GM21515 (cell line): ENCODE measurements at regions not wholly inside any gene's neighbourhood (a gene's known extent, or its start where the extent isn't known, plus 50 kb on each side); places are given as distances from the start of the nearest gene placed in this dataset.

ENCODE experiments used
- ATAC-seq: cut with Tn5 transposase; IDR thresholded peaks from one replicate; pipeline ENCODE4 v1.9.1; 2021; ENCODE audit not compliant: unreplicated experiment

DNA sequence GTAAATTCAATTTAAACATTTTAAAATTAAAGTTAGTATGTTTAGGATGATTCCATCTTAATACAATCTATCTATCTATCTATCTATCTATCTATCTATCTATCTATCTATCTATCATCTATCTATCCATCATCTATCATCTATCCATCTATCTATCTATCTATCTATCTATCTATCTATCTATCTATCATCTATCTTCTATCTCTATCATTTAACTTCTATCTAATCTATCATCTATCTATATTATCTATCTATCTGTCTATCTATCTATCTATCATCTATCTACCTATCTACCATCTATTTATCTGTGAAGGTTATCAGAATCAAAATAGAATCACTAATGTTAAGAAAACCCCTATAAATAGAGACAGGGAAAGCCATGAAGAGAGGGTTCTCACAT, 78.3 kb downstream of the RAMP3 start:
- ATAC-seq, result no peak

DNA sequence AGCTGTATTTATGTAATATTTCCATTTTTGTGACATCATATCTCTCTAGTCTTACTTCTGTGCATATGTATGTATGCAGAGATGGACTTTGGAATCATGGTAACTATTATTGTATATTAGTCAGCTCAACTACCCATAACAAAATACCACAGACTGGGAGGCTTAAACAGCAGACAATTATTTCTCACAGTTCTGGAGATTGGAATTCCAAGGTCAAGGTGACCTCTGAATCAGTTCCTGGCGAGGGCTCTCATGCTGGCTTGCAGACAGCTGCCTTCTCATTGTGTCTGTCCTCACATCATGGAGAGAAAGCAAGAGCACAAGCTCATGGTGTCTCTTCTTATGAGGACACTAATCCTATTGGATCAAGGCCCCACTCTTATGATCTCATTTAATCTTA, 79.1 kb downstream of the RAMP3 start:
- no peak for ATAC-seq

DNA sequence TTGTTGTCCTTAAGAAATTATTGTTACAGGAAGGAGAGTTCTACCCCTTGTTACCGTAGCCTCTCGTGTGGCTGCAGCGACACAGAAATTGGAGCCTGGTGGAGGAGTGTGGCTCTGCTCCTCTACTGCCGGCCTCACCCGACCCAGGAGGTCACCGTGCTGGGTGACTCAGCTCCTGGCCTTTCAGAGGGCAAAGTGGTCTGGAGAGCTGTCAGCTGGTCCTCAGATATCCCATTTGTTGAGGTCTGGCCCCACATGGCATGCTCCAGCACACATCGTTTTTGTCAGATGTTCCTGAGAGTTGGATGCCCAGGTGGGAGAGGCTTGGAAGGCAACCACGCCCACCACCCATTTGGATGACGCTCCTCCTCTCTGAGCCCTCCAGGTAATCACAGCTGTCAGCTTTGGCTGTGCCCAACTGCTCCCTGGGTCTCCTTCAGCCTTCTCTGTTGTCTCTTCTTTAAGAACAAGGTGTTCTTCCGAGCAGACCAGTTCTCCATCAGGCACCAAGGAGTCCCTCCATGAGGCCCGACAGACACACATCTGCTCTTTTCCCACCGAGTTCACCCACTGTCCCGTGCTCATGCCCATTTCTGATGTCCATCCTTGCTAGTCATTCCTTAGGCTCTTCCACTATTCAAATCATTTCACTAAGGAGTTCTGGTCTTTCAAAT, 80.3 kb downstream of the RAMP3 start:
- ATAC-seq, result no peak

DNA sequence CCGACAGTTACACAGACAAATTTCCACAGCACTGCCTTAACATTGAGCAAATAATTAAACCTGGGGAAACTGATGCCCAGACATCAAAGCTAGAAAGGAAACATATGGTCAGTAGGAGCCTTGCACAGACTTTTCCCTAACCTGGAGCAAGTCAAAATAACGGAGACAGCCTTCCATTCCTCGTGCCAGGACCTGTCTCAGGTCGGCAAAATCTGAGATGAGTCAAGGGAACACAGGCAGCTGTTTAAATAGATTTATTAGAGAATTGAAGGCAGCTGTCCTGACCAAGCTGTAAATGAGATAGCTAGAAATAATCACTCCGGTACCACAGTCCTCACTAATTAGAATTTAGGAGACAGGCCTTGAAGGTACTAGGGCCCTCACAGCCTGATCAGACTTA, 81.2 kb downstream of the RAMP3 start:
- ATAC-seq, result no peak

DNA sequence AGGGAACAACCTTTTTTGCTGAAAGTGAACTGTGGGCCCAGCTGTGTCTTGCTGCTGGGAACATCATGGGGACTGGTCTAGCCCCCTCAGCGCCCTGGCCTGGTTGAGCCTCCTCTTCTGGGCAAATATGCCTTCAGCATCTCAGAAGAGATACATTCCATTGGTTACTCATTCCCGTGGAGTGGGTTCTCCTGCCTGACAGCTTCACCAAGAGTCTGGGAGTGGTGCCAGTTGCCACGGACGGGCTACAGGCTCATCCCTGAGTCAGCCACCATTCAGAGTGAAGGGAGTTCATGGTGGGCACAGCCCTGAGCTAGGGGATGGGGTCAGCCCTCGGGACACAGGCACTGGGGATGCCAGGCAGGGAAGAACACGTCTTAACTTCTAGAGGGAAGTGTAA, 81.9 kb downstream of the RAMP3 start:
- ATAC-seq, result no peak

DNA sequence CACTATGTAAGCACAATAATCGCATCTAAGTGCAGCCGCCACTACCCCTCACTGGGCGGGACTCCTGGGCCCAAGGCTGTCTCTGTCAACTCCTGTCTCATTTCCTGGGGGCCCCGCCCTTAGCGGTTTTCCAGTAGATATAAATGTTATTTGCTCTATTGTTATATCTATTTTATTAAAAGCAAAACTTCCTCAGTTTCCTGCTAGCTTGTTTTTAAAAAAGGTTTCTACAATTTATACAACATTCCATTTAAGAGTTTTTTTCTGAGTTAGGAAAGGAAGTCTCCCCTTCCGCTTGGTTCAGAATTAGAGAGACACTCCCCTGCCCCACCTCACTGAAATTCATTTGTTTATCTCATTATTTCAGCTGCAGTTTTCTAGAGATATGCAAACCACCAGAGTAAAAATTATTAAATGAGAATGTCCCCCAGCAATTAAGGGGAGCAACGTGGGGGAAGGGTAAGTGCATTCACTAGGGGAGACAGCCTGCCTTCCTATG, 82.7 kb downstream of the RAMP3 start:
- ATAC-seq, result no peak

DNA sequence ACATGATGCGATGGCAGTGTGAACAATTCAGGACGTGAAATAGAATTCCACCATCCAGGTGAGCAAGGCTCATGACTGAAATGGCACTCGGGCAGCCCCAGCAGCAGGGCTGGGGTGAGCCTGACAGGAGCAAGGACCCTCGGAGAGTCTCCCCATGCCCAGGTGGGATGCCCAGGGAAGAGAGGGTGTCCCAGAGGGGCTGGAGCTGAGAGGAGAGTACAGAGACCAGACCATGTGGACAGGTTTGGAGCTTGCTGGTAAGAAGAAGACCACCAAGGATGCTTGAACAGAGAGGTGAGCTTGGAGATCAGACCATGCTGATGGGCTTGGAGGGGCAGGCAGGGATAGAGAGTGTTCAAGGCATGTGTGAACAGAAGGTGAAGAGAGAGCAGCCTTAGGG, 83.3 kb downstream of the RAMP3 start:
- no peak for ATAC-seq

DNA sequence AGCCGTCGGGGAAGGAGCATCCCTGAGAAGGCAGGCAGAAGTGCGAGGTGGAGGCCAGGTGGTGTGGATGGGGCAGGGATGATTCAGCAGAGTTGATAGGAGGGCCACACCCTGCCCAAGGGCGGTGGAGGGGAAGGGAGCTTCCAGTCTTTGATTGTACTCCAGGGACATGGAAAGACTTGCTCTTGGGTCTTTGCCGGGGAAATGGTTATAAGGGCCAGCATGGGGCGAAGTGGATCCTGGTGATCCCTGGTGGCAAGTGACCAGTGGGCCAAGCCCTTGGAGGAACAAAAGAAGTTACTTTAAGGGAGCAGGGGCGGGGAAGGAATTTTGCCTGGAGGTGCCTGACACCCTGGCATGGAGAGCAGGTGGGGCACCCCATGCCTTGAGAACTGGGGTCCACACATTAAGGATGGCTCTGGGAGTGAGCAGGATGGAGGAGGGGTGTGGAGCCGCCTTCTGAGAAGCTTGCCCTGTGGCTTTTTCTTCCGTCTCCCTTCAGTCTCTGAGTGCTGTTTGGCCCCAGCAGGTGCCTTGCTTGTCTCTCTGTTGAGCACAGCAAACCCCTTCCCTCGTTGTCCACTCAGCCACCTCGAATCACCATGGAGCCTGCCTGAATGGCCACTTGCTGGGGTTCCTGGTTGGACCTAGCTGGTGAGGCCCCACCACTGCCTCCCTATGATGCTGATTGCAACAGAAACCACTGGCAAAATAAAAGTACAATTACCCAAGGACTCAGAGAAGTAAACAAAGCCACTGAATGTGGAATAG, 83.9 kb downstream of the RAMP3 start:
- ATAC-seq, result no peak

DNA sequence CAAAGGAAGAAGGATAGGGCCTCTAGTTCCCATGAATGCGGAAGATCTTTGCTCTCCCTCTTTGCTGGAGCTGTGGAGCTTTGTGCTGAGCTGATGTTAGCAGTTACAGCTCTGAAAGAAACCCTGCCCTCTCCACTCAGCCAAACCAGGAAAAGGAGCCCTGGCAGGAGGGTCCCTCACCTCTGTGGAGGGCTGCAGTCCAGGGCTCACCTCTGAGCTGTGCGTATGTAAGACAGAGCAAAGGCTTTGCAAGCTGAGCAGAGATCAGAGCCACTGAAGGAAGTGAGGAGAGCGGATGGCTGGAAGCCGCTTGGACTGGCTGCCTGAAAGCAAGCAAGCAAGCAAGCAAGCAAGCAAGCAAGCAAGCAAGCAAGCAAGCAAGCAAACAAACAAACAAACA, 84.7 kb downstream of the RAMP3 start:
- ATAC-seq, result no peak

DNA sequence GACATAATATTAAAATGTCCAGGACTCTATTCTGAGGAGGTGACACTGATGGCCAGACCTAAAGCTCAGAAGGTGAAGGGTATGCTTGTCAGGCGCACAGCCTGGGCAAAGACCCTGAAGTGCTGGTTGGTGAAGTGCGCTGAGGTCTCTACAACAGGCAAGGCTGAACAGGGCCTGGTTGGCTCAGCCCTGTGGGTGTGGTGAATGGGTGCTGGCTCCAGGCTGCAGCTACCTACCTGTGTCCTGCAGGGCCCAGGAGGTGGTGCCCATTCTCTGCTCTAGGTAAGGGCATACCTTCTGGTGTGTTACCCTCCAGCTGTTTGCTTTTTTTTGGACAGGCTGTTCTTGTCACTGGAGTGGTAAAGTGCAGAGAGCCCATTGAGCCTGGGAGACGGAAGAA, 85.1 kb downstream of the RAMP3 start:
- no peak for ATAC-seq

DNA sequence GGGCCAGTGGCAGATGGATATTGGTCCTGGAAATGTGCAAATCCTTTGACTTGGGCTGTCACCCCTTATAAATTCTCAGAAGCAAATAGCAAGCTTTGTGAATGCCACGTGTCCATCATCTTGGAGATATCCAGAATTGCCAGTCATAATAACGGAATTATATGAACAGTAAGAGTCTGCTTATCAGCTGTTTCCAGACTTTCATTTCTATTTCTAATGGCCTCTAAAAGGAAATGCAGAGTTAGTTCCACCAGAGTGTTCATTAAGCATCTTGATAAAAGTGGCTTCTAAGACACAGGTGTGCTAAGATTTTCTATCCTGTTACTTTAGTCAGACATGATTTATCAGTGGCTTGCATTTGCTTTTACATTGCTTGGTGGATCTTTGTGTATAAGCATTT, 87.4 kb downstream of the RAMP3 start:
- no peak for ATAC-seq

DNA sequence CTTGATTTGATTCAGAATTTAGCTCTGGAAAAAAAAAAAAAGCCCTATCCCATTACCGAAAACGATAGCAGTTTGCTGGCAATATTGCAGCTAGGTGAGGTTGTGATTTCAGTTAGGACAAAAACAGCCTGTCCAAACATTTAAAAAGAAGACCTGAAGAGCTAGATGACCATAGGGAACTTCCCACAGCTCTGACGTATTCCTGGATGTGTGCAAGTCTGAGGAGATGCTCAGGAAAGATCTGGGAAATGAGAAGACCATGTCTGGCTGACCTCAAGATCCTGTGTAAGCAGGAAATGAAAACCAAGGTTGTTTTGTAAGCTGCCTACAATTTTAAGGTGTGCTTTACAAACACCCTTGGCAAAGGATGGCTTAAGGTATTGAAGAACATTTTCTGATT, 88.7 kb downstream of the RAMP3 start:
- no peak for ATAC-seq

DNA sequence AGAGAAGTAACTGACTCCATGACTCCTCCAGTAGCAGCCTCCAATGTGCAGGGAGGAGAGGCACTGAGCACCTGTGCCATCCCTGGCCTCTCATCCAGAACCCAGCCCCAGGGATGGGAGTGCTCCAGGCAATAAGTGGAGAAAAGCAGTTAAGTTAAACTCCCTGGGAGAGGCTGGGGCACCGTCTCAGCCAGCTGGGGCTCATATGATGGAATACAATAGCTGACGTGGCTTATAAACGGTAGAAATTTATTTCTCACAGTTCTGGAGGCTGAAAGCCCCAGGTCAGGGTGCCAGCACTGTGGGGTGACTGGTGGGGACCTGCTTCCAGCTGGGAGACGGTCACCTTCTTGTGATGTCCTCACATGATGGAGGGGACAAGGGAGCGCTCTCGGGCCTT, 94.7 kb downstream of the RAMP3 start:
- ATAC-seq, result no peak

DNA sequence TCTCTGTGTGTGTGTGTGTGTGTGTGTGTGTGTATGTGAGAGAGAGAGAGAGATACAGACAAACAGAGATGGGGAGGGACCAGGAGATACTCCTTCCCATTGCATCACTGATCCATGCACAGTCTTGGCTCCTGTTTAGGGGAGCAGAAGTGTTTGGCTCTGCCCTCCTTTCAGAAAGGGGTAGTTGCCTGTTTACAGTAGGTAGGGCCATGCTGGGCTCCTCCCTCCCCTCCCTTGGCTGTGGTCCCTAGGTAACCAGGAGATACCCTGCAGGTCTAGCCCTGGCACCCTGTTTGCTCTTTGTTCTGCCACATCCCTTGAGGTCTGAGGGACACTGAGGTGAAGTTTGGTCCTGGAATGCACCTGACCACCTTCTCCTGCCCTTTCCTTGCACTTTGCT, 95.3 kb downstream of the RAMP3 start:
- no peak for ATAC-seq

DNA sequence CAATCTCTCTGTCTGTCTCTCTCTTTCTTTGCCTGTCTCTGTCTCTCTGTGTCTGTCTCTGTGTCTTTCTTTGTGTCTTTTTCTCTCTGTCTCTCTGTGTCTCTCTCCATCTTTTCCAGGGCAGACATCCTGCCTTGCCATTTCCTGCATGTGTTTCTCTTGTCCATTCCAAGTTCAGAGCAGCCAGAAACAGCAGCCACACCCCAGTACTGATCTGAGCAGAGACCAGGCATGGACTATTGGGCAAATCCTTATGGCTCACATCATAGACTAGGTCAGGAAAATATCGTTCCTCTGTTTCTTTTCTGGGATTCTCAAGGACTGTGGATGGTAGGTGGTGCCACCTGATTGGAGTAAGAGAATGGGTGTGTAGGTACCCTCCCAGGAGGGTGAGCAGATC, 95.8 kb downstream of the RAMP3 start:
- ATAC-seq, result no peak

DNA sequence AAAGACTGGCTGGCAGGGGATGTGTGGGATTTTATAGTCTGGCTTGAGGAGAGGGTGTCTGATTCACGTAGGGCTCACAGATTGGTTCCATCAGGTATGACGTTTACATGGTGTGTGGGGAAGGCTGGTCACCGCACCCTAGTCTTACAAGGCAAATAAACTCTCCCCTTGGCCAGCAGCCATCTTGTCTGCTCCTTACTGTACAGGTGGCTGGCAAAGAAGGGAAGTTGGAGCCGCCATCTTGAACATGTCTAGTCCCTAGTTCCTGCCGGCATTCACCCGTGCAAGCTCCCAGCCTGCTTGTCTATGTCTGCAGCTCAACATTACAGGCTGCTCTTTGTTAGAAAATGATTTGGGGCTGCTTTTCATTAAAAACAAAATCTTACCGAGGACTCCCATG, 97.6 kb downstream of the RAMP3 start:
- no peak for ATAC-seq

DNA sequence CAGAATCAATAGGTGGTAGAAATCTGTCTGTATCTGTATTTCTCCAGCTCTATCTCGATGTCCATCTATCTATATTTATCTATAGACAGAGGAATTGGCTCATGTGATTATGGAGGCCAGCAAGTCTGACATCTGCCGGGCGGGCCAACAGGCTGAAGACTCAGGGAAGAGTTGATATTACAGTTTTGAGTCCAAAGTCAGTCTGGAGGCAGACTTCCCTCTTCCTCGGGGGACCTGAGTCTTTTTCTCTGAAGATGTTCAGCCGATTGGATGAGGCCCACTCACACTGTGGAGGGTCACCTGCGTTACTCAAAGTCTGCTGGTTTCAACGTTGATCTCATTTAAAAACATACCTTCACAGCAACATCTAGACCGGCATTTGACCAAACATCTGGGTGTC, 98.7 kb downstream of the RAMP3 start:
- ATAC-seq, result no peak

DNA sequence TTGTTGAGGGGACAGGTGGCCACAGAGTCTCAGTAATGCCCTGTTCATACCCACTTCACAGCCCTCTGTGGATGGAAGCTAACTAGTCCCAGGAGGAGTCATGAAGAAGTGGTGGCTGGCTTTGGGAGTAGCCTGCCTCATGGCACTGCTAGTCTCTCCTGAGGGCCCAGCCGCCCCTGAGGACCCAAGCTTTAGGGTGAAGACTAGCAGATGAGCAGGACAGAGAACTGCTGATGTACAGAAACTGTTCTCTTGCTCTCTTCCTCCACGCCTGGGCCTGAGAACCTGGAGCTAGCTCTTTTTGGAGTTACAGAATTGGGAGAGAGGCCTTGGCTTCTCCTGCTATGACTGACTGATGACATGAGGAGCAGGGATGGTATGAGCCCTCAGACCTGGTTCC, 99.2 kb downstream of the RAMP3 start:
- no peak for ATAC-seq

DNA sequence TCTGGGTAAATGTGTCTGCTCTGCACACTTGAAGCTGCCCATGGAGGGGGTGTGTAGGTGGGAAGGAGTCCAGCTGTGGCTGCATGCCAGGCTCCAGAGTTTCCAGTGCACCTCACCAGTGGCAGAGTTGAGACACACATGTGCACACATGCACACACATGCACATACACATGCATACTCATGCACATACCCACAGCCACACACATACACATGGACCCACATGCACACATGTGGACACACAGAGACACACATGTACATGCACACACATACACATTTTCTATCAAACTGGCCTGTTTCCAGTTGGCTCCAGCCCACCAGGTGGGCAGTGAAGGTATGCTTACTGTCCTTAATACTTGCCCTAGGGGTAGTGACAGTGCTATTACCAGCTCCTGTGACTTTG, 99.7 kb downstream of the RAMP3 start:
- no peak for ATAC-seq

DNA sequence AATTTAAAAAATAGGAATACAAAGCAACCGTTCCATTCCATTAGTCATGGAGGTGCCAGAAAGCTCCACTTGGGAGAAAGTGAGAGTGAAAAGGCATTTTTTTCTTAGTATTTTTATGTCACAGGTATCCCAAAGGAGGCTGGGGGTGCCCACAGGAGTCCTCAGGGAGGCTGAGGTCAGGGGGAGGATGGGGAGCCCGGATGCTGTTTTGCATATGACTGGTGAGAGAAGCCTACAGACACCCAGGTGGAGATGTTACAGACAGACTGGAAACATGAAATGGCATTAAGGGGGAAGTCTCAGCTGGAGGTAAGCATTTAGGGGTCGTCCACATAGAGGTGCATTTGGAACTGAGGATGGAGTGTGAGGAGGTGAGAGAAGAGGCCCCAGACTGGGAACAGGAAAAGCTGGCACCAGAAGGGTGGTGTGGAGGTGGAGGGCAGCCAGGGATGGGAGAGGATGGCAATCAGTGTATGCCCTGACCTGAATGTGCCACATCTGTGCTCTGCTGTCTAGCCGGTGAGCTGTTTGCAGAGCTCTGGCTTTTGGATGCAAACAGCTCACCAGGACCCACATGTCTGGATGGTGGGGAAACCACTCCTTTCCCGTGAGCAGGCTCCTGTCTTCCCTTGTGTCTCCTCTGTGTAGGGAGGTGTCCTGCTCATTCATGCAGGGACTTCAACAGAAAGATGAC, 101.1 kb downstream of the RAMP3 start:
- ATAC-seq, result no peak

DNA sequence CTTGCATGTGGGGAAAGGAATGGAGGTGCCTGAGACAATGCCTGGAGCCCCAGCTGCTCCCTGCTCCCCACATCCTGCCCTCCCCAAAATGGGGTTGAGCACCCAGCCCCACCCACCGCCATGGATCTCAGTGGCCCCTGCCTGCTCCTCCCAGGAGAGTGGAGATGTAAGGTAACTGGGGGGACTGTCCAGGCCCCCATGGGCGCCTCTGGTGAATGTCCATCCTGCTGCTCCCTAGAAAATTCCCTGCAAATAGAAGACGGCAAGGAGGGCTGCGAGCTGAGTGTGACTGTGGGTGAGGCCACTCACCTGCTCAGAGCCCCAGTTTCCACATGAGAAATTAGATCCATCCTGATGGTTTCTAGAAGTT, 101.6 kb downstream of the RAMP3 start:
- ATAC-seq, result no peak

DNA sequence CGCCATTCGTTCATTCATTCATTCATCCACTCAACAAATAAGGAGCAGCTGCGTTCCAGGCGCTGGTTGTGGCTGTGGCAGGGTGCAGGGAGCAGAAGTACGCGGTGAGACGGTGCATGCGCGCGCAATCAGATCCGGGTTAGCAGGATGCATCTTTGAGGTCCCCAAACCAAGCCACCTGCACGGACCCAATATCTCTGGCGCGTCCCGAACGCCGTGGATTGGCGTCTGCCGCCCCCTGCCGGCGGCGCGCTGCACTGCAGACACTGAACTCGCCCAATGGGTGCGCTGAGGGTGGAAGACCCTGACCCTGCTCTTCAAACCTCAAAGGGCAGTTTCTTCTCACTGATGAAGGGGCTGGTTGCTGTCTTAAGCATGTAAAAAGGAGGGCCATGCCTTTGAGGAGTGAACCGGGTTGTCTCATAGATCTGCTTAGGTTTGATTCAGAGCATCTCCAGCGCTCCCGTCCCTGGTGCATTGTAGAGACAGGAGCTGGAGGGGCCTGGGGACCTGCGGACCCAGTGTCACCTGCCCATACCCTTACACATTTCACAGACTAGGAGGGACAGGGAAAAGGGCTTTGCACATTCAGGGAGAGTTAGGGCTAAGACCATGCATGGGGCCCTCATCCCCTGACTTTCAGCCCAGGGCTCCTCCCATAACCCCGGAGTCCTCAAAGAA, 102.5 kb downstream of the RAMP3 start:
- no peak for ATAC-seq
